PC-3 (cell line): ENCODE measurements at regions not wholly inside any gene's neighbourhood (a gene's known extent, or its start where the extent isn't known, plus 50 kb on each side); places are given as distances from the start of the nearest gene placed in this dataset.
"Not testable (repeated sequence)": the region's sequence is repeated elsewhere in the genome, so short reads cannot be mapped to it uniquely, and the experiment has no call there.

ENCODE experiments used
- CTCF ChIP-seq: fragments of 300-600 bp; sonication (generic); conservative IDR thresholded peaks from 2 replicates; pipeline ENCODE4 v1.5.1; 2017; ENCODE audit warnings: antibody characterized with exemption, low read depth, mild to moderate bottlenecking, low read length
- EZH2 ChIP-seq: fragments of 300-600 bp; sonication (generic); IDR thresholded peaks from one replicate; pipeline ENCODE4 v1.6.1; 2017; ENCODE audit warnings: antibody characterized with exemption, mild to moderate bottlenecking, low read length; ENCODE audit not compliant: unreplicated experiment

- not testable (repeated sequence) for TF ChIP-seq CTCF, EZH2
These were observed 228.2 kb upstream of the FRG2C start for GRCh38 chr3:75435794-75436400.
